ENCODE measurements at regions not wholly inside any gene's neighbourhood (a gene's known extent, or its start where the extent isn't known, plus 50 kb on each side); places are given as distances from the start of the nearest gene placed in this dataset.

GRCh38 chr18:4994710-4995109 lies 202.3 kb downstream of the AKAIN1 start:
- Histone ChIP-seq H3K9me3 (peaks cover 0 to 32% (median 0%) of the 10 kb centered on the region in 4 donors), H3K4me3 (no peak overlapping the region), H3K27ac (no peak overlapping the region), H3K4me1 (no peaks in the 10 kb centered on the region), H3K27me3 (no peaks in the 10 kb centered on the region), H3K36me3 (no peaks in the 10 kb centered on the region)
- TF ChIP-seq EP300 (IDR thresholded peaks at IDR 0.05) (no peak), CTCF (IDR thresholded peaks at IDR 0.05) (no peak), POLR2A (IDR thresholded peaks at IDR 0.05) (no peak)
- no peak for DNase-seq (ENCODE audit: low spot score in 2 of 2)
- WGBS, 2 donors: 89 to 90% methylated on average over 3 of the region's 3 CpGs

GRCh38 chr18:4987452-4988405 lies 209.3 kb downstream of the AKAIN1 start:
- Histone ChIP-seq H3K4me3 (no peak overlapping the region), H3K4me1 (no peaks in the 10 kb centered on the region), H3K9me3 (peaks cover 0 to 32% (median 0%) of the 10 kb centered on the region in 4 donors), H3K27ac (no peak overlapping the region), H3K36me3 (no peaks in the 10 kb centered on the region), H3K27me3 (no peaks in the 10 kb centered on the region)
- WGBS, 2 donors: 47 to 59% methylated on average over 9 of the region's 10 CpGs
- TF ChIP-seq EP300 (IDR thresholded peaks at IDR 0.05) (no peak), POLR2A (IDR thresholded peaks at IDR 0.05) (no peak), CTCF (IDR thresholded peaks at IDR 0.05) (no peak)
- DNase-seq (ENCODE audit: low spot score in 2 of 2): no peak

DNA sequence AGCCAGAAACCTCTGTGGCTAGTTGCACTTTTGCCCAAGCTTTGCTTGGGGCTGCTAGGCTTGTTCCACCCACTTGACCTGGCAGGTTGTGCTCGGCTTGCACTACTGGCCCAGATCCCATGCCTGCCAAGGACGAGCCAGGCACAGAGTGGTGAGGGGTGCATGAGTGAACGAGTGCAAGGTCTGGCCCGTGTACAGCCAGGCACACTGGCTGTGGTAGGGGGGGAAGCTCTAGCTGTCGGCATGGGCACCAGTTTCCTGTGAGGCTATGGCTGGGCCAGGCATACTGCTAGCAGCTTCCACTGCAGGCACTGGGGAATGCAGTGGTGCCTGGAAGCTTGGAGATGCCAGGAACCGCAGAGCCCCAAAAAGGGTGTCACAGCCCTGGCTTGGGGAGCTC lies 210.4 kb downstream of the AKAIN1 start:
- no peaks in the 10 kb centered on the region for H3K4me1 ChIP-seq
- H3K36me3 ChIP-seq: no peaks in the 10 kb centered on the region
- 72 to 83% methylated on average over 5 to 6 of the region's 6 CpGs for WGBS, 2 donors
- H3K9me3 ChIP-seq: peaks cover 0 to 24% (median 0%) of the 10 kb centered on the region in 4 donors
- DNase-seq (ENCODE audit: low spot score in 2 of 2): no peak
- no peak overlapping the region for H3K27ac ChIP-seq
- no peaks in the 10 kb centered on the region for H3K27me3 ChIP-seq
- TF ChIP-seq EP300 (IDR thresholded peaks at IDR 0.05) (no peak), CTCF (IDR thresholded peaks at IDR 0.05) (no peak), POLR2A (IDR thresholded peaks at IDR 0.05) (no peak)
- no peak overlapping the region for H3K4me3 ChIP-seq

DNA sequence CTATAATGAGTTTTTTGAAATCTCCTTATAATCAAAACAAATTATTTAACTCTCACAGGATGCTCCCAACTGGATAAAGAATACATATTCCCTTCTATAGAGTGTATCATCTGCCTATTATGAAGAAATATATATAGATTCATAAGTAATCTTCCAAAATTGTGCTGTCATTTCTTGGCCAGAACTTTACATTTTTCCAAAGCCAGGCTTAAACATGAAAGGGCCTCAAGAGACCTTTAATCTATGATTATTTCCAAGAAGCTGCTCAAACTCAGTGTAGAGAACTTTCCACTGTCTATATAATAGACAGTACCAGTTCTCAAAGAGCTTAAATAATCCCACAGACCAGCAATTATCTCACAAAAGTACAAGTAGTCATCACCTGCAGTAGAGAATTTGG lies 211.0 kb downstream of the AKAIN1 start:
- Histone ChIP-seq H3K9me3 (peaks cover 0 to 18% (median 0%) of the 10 kb centered on the region in 4 donors), H3K36me3 (no peaks in the 10 kb centered on the region), H3K27ac (no peak overlapping the region), H3K4me3 (no peak overlapping the region), H3K4me1 (no peaks in the 10 kb centered on the region), H3K27me3 (no peaks in the 10 kb centered on the region)
- no peak for TF ChIP-seq POLR2A (IDR thresholded peaks at IDR 0.05)
- TF ChIP-seq EP300 (IDR thresholded peaks at IDR 0.05): no peak
- no peak for TF ChIP-seq CTCF (IDR thresholded peaks at IDR 0.05)
- no peak for DNase-seq (ENCODE audit: low spot score in 2 of 2)

DNA sequence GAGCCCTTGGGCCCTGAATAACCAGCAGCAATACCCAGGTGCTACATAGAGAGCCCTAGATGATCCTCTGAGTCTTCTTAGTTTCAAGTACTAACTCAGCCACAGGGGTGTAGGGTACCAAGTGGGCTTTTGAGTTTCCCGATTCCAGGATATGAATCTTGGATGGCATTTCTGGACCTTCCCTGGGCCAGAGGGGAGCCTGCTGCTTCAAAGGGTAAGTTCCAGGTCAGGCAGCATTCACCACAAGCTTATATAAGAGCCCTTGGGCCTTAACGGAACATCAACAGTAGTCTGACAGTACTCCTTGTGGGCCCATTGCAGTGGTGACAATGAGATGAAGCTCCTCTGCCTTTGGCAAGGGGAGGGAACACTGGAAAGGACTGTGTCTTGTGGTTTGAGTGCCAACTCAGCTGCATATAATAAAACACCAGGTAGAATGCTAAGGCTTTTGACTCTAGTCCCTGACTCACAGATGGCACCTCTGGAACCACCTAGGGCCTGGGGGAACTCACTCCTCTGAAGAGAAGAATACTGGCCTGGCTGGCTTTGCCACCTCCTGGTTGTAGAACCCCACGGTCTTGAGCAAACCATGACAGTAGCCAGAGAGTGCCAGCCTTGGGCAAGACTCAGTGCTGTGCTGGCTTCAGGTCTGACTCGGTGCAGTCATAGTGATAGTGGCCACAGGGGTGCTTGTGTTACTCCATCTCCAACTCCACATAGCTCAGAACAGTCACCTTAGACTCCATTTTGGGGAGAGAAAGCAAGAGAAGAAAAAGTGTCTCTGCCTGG lies 235.7 kb downstream of the AKAIN1 start:
- Histone ChIP-seq H3K9me3 (peaks cover 0 to 15% (median 0%) of the 10 kb centered on the region in 4 donors), H3K4me3 (no peak overlapping the region), H3K27me3 (no peaks in the 10 kb centered on the region), H3K4me1 (no peaks in the 10 kb centered on the region), H3K27ac (no peak overlapping the region), H3K36me3 (no peaks in the 10 kb centered on the region)
- WGBS, 2 donors: 90 to 93% methylated on average over 4 of the region's 4 CpGs
- DNase-seq (ENCODE audit: low spot score in 2 of 2): no peak
- TF ChIP-seq POLR2A (IDR thresholded peaks at IDR 0.05) (no peak), EP300 (IDR thresholded peaks at IDR 0.05) (no peak), CTCF (IDR thresholded peaks at IDR 0.05) (no peak)
